Activated CD4-positive, alpha-beta T cell treated with anti-CD3 and anti-CD28 coated beads, Interleukin-2, Interleukin-4, amounts not matched to agents 100 ng/mL and 50 ng/mL, durations not matched to agents 16 hours and 8 hours (primary cell): ENCODE measurements at regions not wholly inside any gene's neighbourhood (a gene's known extent, or its start where the extent isn't known, plus 50 kb on each side); places are given as distances from the start of the nearest gene placed in this dataset.
"Not testable (repeated sequence)": the region's sequence is repeated elsewhere in the genome, so short reads cannot be mapped to it uniquely, and the experiment has no call there.

ENCODE experiments used
- DNase-seq: peaks from one replicate; pipeline ENCODE4 v3.0.0-alpha.2; 2020; ENCODE audit warnings: low spot score

DNA sequence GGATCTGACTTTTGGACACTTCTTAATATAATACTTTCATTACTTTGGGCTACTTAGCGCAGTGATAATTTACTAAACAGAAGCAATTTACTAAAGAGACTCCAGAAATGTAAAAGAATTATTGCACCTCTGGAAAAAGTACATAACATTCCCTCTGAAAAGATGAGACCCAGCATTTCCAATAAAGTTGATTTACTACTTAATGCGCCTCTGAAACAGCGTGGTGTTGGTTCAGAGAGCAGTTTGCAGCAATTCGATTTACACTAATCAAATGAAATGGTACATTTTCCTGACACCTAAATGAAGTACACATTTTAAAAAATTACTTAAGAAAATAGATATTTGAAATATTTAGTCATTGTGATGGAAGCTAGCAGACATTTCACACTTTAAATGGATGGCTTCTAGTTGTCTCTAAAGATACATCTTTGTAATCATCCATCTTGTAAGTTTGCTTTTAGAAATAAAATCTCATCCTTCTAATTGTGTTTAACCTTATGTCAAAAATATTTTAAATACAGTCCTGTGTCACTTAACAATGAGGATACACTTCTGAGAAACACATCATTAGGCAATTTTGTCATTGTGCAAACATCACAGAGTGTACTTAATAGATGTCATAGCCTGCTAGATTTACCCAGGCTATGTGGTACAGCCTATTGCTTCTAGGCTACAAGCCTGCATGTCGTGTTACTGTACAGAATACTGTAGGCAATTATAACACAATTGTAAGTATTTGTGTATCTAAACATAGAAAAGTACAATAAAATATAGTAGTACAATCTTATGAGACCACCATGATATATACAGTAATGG lies 284.6 kb upstream of the UBE2E3 start:
- DNase-seq = no peak

DNA sequence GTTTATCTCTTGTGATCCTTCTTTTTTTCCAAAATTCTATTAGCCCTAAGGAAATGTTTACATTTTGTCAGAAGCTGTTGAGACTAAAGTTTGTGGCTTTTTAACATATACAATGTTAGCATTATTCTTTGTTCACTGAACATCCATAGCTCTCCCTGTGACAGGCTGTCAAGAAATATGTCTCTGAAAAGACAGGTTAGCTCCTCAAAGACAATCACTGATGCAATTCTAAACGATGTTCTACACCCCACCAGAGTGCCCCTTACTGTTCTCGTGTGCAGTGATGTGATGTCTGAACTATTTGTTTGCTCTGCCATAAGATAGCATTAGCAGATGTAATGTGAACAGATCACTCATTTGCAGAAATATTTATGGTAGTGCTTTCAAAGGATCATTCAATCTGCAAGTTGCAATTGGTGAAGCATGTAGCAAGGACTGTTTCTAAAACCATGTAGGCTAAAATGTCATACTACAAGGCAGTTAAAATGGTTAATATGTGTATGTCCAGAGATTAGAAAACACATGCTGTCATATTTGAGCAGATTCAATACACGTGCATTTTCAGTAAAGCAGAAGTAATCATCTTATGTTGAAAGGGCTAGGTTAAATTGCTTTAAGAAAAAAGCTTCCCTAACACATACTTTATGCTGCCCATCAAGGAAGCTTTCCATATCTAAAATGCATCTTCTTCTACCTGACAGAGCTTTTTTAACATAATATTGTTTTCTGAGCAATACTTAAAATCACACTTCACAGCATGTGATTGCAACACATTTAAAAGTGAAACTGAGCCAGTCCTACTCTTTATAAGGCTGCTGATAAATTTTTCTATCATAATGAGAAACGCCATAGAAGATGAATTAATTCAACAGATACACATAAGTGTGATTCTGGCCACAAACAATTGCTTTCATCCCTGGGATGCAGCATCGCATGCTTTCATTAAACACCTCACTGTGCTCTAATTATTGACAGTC lies 285.7 kb upstream of the UBE2E3 start:
- DNase-seq = no peak

DNA sequence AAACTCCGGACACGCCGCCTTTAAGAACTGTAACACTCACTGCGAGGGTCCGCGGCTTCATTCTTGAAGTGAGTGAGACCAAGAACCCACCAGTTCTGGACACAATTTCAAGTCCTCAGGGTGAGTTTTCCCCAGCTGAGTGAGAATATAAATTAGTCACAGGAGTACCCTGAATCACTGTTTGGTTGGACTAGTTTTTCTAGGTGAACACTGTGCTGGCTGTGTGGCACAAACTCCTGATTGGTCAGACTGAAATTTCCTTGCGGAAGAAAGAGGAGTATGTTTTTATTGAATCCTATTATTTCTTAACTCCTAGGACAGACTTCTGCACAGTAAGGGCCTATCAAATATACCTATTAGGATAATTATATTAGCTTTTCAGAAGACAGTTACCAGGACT lies 288.1 kb upstream of the UBE2E3 start:
- DNase-seq = no peak

DNA sequence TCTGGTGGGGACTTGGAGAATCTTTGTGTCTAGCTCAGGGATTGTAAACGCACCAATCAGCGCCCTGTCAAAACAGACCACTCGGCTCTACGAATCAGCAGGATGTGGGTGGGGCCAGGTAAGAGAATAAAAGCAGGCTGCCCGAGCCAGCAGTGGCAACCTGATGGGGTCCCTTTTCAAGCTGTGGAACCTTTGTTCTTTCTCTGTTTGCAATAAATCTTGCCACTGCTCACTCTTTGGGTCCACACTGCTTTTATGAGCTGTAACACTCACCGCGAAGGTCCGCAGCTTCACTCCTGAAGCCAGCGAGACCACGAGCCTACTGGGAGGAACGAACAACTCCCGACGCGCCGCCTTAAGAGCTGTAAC lies 288.6 kb upstream of the UBE2E3 start:
- not testable (repeated sequence) for DNase-seq

DNA sequence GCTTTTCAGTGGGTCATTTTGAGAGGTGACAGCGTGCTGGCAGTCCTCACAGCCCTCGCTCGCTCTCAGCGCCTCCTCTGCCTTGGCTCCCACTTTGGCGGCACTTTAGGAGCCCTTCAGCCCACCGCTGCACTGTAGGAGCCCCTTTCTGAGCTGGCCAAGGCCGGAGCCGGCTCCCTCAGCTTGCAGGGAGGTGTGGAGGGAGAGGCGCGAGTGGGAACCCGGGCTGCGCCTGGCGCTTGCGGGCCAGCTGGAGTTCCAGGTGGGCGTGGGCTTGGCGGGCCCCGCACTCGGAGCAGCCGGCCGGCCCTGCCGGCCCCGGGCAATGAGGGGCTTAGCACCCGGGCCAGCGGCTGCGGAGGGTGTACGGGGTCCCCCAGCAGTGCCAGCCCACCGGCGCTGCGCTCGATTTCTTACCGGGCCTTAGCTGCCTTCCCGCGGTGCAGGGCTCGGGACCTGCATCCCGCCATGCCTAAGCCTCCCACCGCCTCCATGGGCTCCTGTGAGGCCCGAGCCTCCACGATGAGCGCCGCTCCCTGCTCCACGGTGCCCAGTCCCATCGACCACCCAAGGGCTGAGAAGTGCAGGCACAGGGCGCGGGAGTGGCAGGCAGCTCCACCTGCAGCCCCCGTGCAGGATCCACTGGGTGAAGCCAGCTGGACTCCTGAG lies 289.1 kb upstream of the UBE2E3 start:
- DNase-seq = not testable (repeated sequence)

DNA sequence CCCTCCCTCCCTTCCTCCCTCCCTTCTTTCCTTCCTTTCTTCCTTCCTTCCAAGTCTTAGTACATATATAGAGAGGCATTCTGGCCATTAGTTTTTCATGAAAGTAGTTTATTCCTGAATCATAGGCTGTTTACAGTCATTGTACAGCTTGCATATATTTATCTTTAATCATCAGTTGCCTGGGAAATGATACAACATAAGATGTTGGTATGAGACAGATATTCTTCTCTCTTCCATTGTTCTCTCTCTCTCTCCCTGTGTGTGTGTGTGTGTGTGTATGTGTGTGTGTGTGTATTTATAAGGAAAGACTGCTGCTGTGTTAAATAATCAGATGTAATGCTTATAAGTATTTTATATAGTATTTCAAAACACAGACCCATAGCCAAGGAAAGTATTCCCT lies 289.8 kb upstream of the UBE2E3 start:
- DNase-seq = no peak

DNA sequence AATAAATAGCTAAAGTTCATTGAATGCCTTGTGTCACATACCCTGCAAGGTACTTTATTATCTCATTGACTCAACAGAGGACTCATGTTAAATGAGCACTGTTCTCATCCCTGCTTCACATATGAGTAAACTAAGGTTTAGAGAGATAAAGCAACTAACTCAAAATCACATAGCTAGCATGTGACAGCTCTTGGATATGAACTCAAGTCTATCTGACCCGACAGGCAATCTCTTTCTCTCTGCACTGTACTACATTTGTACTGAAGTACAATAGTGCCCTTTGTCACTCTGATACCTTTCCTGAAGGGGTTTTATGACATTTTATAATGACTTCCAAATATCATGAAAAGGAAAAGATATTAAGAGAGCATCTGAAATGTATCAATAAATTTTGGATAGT lies 297.5 kb upstream of the UBE2E3 start:
- no peak for DNase-seq

DNA sequence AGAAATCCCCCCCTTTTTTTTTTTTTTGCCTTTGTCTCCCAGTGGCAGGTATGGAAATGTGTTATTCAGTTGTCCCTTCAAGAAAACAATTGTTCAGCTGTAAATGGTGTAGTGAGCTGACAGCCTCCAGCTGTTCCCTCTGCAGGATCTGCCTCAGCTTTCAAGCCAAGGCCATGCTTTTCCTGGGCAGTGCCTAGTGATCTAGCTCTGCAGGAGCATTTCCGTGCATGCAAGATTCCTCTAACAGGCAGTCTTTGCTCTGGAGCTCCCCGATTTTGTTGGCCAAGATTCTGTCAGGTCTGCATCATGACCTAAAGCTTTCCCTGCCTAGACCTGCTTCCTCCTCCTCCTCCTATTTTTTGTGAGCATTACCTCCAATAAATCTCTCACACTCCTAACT lies 300.7 kb upstream of the UBE2E3 start:
- DNase-seq = no peak

DNA sequence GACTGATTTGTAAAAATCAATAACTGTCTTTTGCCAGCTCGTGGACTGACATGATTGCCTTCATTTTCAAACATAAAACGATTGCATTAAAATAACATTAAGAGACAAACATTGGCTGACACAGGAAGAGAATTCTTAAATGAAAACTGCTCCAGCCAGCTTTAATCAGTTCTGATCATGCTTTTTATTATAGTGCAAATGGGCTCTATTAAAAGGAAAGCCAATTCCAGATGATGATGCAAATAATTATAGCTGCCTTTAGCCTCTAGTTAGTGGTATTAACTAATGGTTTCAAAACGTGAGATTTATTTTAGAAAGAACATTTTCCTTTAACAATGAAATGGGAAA lies 301.8 kb upstream of the UBE2E3 start:
- no peak for DNase-seq

DNA sequence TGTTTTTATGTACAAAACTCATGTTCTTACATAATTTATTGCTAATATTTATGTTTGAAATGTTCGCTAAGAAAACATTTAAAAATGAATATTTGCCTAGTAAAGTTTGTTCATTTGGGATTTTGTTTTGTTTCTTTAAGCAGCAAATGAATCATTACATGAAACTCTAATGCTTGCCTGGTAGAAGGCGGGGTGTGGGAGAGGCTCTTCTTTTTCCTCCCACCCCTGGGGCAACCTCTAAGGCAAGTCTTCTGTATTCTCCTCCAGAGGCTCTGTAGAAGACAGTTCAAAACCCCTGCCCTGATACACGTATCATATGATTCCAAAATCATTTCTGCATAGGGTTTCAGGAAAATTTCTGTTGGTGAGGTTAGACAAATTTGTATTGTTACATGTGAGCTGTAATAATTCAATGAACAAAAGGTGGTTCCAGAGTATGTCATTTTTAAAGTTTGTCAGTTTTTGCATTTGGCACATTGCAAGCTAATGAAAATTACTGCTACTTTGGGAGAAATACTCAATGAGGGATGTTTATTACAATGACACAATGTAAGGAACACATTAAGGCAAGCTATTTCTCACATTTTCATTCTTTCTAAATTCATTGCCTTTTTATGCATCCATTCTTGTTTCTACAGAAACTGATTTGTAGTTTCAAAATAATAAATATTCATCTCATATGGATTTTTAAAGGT lies 302.3 kb upstream of the UBE2E3 start:
- DNase-seq = no peak

DNA sequence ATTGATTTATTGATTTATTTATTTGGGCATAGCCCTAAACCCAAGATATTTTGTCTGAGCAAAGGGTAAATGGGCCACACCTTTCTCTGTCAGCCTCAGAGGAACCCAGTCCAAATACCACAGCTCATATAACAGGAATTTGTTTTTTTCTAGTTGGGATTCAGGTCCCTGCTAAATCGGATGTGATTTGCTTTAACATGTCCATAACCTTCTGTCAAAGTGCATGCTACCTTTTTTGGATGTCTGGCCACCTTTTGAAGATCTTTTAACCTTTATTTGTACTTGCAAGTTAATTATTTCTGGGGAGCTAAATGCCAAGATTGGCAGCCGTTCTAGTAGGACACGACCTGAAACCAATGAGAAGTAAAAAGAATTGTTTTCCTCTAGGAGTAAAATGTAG lies 303.2 kb upstream of the UBE2E3 start:
- no peak for DNase-seq

DNA sequence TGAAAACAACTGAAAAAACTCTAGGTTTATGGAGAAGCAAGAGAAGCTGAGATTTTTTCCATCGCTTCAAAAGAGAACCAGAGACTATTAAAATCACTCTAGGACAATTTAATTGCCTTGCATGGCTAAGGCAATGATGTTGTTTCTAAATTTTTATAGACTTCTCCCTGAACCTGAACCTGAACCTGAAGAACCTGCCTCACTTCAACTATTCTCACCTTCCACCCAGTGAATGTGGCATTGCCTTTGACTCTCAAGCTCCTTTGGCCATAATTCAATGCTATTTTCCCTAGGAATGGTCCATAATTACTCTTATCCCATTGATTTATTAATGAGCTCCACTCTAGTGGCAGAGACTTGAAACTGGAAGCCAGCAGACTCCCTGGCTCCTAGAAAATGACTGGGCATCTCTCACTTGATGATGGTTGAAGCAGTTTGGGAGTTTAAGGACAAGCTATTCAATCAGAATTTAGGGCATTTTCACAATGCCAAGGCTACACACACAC lies 303.8 kb upstream of the UBE2E3 start:
- DNase-seq = no peak

DNA sequence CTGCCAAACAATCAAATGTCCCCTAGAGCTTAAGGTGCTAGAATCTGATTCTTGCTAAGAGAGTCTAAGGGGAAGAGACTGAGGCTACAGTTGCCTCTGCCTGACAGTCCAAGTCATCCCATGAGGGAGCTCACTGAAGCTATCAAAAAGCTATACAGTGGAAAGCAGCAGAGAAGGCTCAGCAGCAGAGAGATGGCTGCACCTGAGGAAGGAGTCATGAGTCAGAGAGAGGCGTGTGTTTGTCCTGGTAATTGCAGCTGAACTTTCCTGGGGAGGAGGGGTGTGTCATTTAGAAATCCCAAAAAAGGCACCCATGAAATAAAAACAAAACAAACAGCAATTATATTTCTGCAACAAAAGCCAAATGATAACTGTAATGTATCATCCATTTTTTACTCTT lies 305.2 kb upstream of the UBE2E3 start:
- no peak for DNase-seq

DNA sequence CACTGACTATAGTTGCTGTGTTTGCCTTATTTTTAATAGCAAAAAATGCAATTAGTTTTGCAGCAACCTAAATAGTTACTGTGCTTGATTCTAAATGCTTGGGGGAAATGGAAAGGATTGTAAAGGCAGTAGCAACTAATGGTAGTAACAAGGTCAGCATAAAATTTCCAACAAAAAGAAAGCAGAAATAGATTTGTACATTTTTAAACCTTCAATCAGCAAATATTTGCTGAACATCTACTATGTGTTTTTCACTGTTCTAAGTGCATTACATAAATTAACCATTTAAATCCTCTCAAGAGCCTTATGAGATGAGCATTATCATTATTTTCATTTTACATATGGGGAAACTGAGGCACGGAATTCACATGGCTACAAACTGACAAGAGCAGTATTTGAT lies 308.0 kb upstream of the UBE2E3 start:
- DNase-seq = no peak

DNA sequence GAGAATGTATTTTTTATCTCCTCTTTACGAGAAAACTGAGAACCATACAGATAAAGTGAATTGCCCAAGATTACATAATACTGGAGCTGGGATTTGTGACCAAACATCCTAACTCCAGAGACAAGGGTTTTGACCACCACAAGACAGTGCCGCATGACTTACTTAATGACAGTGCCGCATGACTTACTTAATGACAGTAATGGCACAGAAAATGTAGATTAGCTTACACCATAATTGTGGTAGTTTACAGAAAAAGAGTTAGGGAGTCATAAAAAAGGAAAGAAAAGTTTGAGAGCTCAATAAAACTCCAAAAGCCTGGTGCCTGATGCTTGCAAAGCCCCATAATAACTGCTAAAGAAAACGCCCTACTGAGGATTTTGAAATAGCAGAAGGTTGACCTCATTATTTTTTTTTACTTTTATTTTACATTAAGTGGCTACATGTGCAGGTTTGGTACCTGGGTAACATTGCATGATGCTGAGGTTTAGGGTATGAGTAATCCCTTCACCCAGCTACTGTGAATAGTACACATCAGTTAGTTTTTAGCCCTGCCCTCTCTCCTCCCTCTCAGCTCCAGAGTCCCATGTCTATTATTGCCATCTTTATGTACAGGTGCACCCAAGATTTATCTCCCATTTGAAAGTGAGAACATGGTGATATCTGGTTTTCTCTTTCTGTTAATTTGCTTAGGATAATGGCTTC lies 310.0 kb upstream of the UBE2E3 start:
- DNase-seq = no peak

DNA sequence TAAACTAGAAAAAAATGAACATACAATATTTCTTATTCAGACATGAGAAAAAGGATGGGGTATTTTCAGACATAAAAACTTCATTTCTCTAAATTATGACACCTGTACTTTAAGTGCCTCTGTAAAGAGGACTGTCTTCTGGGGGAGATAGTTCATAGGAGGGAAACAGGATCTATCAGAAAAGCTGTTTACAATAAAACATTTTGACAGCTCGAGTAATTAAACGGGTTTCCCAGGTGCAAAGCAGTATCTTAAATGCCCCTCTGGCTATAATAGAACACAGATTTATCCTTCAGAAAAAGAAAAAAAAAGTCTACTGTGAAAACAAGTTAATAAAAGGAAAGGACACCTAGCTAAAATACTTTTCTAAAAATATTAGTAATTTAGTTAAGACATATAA lies 311.4 kb upstream of the UBE2E3 start:
- no peak for DNase-seq

DNA sequence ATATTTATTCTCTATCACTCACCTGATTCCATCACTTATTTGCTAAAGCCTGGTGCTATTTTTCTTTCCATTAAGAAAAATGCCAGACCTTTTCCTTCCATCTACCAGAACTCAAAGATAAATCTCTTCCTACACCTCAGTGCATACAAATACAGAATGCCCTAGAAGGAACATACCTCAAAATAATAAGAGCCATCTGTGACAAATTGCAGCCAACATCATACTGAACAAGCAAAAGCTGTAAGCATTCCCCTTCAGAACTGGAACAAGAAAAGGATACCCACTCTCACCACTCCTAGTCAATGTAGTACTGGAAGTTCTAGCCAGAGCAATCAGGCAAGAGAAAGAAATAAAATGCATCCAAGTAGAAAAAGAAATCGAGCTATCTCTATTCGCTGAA lies 315.9 kb upstream of the UBE2E3 start:
- no peak for DNase-seq

DNA sequence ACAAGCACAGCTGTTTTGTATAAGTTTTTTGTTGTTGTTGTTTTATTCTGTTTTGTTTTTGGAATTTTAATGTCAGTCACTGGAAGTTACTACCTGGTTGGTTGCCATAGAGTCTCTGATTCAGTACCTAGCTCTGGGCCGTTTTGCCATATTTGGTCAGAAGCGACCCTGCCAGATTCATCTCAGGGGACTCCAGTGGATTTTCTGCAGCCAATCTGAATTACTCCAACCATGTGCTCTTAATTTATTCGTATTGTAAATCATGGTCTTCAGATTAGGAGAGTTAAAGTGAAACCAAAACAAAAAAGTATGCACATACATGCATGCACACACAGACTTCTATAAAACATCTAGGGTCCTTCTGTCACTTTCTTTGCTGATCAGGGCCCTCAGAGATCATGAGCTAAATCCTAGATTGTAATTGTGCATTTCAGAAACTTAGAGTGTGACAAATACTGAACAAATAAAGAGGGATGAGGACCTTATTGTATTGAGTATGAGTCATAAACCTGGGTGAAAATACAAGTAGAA lies 317.4 kb upstream of the UBE2E3 start:
- no peak for DNase-seq

DNA sequence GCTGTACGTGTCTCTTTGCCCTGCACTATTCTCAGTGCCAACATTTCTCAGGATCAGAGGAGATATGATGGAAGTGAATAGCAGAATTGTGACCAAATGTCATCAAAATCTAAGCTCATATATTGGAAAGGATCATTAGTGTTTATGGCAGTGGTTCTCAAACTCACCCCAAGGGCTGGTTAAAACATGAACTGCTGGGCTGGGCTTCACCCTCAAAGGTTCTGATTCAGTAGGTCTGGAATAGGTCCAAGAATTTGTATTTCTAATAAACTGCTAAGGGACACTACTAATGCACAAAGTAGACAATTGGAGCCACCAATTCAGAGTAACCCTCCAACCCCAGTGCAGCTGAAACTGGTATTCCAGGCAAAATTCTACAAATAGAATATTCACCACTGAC lies 317.9 kb upstream of the UBE2E3 start:
- DNase-seq = no peak

DNA sequence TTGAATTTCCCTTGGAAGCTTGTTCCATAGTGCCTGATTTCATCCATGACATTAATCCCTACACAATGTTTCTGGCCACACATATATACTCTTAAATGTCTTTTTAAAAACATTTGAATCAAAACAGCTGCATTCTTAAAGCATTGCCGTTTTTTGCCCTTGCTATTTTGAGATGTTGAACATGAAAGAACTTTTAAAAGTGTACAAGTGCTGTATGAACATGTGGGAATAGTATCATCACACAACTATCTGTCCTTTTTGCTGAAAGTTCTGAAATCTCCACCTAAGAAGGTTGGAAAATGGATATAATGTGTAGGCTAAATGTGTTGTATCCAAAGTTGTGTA lies 318.7 kb upstream of the UBE2E3 start:
- no peak for DNase-seq
